AG09309 (cell line): ENCODE measurements at regions not wholly inside any gene's neighbourhood (a gene's known extent, or its start where the extent isn't known, plus 50 kb on each side); places are given as distances from the start of the nearest gene placed in this dataset.
"Not testable (repeated sequence)": the region's sequence is repeated elsewhere in the genome, so short reads cannot be mapped to it uniquely, and the experiment has no call there.

Experiments used
- DNase-seq: peaks from one replicate; pipeline ENCODE4 v3.0.0-alpha.2; 2010; ENCODE audit warnings: low read depth
- H3K4me3 ChIP-seq: 2 replicates; pipeline ENCODE4 v1.5.1; 2011; ENCODE audit warnings: mild to moderate bottlenecking, low read depth, low read length, moderate library complexity; ENCODE audit not compliant: control insufficient read depth
- CTCF ChIP-seq: IDR thresholded peaks from 2 replicates; pipeline ENCODE4 v1.5.1; 2011; ENCODE audit warnings: mild to moderate bottlenecking, low read depth, low read length, inconsistent platforms; ENCODE audit not compliant: insufficient read depth, control insufficient read depth; ENCODE audit errors: missing control alignments

DNA sequence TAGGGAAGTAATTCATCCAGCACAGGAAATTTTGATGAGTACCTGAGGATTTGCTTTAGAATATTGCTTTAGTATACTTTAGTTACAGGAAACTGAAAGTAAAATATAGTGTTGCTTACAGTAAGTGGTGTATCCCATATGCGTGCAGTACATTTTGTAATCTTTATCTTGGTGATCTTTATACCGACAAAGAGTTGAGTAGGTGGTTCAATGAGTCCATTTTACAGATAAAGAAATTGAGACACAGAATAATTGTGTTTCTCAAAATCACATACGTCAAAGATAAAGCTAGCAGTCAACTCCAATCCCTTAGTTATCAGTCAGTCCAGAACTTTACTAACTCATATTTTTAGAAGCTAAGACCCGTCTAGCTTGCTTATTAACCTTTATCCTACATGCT is 65.8 kb upstream of the E2F3 start:
- DNase-seq, result no peak
- H3K4me3 ChIP-seq, result no peak overlapping the region
- no peak for TF ChIP-seq CTCF

- TF ChIP-seq CTCF, result no peak
- no peak overlapping the region for H3K4me3 ChIP-seq
- no peak for DNase-seq
Observed at GRCh38 chr6:20338156-20338555, 63.5 kb upstream of the E2F3 start.

DNA sequence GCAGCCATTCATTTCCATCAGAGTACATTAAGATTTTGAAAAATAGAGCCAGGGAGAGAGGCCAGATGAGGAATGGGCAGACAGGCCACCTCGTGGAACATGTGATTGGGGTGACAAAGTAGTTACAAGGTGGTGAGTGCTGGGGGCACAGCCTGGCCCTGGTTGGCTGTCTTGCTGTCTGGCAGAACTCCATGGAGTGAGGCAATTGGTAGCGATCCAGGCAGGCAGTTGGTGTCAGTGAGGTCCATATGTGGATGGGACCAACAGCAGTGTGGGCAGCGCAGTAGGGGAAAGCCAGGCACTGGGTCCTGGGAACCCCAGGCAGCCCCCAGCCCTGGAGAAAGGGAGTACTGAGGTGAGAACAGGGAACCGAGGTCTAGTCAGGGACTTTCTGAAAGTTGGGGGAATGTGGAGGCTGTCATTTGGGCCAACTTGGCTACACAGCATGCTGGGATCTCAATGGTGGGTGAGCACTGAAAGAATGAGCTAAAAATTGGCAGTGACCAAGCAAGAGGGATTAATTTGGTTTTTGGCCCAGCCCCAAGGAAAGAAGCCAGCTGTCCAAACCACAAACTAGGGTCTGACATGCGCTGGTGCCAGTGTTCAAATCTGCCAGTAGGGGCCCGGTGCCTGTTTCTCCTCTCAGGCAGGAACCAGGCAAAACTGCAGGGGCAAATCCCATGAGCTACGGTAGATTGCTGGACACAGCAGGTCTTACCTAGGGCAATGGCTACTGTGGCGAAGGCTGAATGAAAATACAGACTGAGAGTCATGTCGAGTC is 61.4 kb upstream of the E2F3 start:
- H3K4me3 ChIP-seq, result no peak overlapping the region
- TF ChIP-seq CTCF, result no peak
- no peak for DNase-seq

GRCh38 chr6:20341096-20341495 is 60.6 kb upstream of the E2F3 start:
- no peak for DNase-seq
- no peak for TF ChIP-seq CTCF
- H3K4me3 ChIP-seq, result no peak overlapping the region

DNA sequence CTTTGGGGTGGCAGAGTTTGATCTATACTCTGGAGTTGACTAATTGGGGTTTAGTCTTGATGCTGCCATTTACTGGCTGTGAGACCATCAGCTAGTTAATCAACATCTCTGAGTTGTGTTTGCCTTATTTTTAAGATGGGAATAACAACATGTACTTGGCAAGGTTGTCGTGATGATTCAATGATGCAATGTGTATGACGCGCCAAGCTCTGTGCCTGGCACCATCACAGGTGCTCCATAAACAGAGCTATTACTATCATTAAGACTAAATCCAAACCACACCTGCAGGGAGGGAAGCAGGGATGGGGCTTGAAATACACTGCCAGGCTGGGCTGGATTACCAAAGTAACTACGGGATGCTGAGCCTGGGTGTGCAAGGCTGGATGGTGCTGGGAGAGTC is 60.1 kb upstream of the E2F3 start:
- TF ChIP-seq CTCF, result no peak
- DNase-seq, result no peak
- H3K4me3 ChIP-seq, result no peak overlapping the region

DNA sequence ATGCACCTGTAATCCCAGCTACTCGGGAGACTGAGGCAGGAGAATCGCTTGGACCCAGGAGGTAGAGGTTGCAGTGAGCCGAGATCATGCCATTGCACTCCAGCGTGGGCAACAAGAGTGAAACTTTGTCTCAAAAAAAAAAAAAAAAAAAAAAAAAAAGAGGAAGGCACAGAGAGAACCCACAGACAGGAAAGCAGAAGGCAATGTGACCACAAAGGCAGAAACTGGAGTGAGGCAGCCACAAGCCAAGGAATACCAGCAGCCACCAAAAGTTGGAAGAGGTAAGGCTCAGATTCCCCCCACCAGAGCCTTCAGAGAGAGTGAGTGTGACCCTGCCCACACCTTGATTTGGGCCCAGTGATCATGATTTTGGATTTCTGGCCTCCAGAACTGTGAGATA is 54.7 kb upstream of the E2F3 start:
- H3K4me3 ChIP-seq, DNase-seq: not testable (repeated sequence)

GRCh38 chr6:20348041-20348440 is 53.6 kb upstream of the E2F3 start:
- no peak overlapping the region for H3K4me3 ChIP-seq
- TF ChIP-seq CTCF, result no peak
- no peak for DNase-seq
